ENCODE measurements at regions not wholly inside any gene's neighbourhood (a gene's known extent, or its start where the extent isn't known, plus 50 kb on each side); places are given as distances from the start of the nearest gene placed in this dataset.

DNA sequence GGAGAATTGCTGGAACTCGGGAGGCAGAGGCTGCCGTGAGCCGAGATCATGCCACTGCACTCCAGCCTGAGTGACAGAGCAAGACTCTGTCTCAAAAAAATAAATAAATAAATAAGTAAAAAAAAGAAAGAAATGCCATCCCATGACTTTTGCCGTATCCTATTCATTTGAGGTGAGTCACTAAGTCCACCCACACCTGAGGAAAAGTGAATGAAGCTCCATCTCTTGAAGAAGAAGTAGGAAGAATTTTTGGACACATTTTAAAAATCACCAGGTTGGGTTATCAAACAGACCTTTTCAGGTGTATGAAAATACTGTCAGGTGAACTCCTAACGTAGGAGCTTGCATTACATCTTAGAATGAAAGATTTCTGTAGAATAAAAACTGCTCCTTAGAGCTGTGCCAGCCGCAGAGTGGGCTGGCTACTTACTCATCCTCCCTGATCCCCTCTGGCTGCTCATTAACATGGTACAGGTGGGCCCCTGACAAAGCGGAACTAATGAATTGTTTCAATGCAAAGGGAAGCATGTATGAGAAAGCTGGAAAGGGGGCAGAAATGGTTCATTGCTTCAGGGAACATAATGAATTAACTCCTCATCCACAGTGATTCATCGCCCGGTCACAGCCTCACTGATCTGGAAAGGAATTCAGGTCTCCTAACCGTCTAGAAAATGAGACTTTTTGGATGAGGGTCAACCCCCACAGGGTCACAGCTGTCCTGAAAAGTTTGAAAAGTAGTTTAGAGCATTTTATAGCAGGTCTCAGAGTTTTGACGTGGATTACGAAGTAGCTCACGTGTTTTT is 191.4 kb downstream of the SPP2 start:
- DNase-seq (ENCODE audit: extremely low read depth in 1 of 11, low read depth in 9 of 11, low spot score in 4 of 11) = peak in 10 of 11 donors; percentile 51 to 88 (median 74)

DNA sequence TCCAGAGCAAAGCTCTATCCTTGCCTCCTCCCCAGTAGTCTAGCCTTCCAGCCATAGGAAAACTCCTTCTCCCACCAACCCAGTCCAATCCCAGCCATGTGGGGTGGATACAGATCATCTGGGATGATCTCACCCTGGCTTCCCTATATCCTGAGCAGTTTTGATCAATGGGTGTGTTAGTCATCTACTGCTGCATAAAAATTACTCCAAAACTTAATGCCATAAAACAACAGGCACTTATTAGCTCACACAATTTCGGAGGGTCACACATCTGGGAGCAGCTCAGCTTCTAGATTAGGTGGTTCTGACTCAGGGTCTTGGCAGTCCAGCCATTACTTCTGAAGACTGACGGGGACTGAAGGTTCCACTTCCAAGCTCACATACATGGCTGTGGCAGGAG is 190.4 kb downstream of the SPP2 start:
- DNase-seq (ENCODE audit: extremely low read depth in 1 of 11, low read depth in 9 of 11, low spot score in 4 of 11) = no peak

DNA sequence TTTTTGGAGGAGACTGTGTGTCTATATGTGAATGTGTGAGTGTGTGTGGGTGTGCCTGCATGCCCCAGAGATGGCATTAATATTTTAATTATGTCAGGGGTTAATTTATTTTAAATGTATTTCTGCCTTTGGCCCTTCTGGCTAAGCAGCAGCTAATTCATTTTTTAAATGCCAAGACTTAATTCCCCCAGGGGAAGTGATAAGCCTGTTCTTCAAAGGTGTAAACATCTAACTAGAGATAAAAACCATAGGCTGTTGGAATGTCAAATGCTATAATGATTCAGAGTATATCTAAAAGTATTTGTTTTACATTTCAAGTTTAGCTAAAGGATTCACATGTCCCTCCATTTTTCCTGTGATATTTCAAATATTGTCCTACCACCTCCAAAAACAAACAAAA is 184.7 kb downstream of the SPP2 start:
- DNase-seq (ENCODE audit: extremely low read depth in 1 of 11, low read depth in 9 of 11, low spot score in 4 of 11) = no peak

DNA sequence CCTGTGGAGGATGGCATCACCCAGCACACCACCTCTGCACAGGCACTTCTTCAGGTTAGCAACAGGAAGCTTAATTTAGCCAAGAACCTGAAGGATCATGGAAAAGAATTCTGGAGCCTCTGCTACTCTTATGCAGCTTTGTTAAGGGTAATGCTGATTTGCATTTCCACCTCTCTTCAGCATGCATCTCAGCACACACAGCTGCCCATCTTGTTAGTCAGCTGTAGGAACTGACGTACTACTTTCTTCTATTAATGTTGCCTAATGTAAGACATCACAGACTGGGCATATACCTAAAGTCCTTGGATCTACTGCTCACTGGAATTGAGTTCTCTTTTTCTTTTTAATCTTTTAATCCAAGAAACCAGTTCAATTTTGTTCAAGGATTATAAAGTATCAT is 181.0 kb downstream of the SPP2 start:
- DNase-seq (ENCODE audit: extremely low read depth in 1 of 11, low read depth in 9 of 11, low spot score in 4 of 11) = no peak

DNA sequence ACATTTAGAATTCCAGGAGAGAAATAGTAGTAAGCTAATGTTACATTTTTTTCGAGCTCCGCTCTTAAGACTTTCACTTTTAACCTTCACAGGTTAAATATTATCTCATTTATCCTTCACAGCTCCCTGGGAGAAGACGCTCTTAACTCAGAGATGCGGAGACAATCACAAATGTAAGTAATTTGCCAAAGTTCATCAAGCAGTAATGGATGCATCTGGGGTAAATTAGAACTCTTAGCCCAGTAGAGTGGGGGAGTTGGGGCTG is 168.5 kb downstream of the SPP2 start:
- no peak for DNase-seq (ENCODE audit: extremely low read depth in 1 of 11, low read depth in 9 of 11, low spot score in 4 of 11)

DNA sequence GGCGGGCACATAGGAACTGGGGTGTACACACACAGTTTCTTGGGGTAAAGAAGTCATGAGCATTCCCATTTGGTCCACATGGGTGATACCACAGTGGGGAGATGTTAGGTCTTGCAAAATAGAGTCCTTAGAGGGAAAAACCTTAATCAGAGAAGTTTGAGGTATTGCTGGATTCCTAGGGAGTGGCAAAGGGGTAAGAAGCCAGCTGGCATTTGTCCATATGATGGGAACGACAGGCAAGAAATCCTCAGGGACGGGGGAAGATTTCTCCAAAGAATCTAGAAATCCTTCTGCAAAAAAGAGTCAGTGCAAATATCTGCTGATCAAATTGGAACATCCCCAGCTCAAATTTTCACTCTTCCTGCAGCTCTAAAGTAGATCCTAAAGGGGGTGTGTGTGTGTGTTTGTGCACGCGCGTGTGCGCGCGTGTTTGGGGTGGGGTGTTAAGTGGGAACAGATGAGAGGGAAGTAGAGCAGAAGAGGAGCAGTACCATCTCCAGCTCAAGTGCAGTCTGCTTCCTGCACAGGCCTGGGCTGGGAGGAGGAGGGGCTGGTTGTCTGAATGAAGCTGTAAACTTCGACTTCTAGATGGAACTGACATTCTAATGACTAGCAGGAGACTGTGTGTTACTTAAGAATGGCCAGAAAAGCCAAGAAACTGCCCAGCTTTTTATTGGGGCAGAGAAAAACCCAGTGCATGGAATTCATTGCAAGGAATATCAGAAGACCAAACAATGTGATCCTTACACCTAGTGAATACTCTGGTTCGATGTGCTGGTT is 168.0 kb downstream of the SPP2 start:
- DNase-seq (ENCODE audit: extremely low read depth in 1 of 11, low read depth in 9 of 11, low spot score in 4 of 11) = no peak

DNA sequence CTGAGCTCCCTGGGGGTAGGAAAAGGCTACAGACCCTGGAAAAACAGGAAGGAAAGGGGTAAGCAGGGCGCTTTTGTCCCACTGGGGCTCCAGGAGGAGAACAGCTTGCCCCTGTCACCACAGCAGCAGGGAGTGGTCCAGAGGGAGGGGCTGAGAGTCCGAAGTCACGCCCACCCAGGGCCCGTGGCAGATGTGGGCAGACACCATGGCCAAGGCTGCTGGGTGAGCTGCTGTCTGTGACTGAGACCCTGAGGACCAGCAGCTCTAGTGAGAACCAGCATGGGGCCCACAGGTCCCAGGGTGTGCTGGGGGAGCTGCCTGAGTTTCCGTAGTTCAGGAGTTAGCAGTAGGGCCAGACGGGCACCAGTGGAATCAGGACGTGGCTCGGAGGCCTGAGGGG is 162.0 kb downstream of the SPP2 start:
- DNase-seq (ENCODE audit: extremely low read depth in 1 of 11, low read depth in 9 of 11, low spot score in 4 of 11) = no peak

DNA sequence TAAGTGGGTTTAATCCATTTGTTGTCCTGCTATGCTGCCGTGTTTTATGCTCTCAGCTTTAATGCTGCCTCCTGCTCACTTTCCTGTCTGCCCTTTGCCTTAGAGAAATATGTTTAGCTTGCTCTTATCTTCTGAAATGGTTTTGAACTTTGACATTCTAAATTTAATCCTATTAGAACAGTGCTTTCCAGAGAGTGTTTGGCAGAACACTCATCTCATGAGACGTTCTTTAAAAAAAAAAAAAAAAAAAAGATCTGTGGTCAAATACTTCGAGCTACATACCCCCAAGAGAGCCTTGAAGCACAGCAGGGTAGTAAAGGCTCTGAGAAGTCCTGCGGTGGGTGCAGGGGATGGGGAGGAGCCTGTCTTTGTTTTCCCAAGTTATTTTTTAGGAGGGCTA is 161.3 kb downstream of the SPP2 start:
- no peak for DNase-seq (ENCODE audit: extremely low read depth in 1 of 11, low read depth in 9 of 11, low spot score in 4 of 11)

DNA sequence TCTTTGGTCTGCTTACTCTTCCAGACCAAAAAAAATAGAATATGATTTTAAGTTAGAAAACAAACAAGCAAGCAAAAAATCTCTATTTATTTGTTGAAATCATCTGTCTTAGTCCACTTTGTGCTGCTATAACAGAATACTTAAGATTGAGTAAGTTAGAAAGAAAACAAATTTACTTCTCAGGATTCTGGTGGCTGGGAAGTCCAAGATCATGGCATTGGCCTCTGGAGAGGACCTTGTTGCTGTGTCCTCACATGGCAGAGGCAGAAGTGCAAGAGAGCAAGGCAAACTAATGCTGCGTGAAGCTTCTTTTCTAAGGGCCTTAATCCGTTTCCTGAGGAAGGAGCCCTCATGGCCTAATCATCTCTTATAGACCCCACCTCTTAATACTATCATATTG is 156.2 kb downstream of the SPP2 start:
- no peak for DNase-seq (ENCODE audit: extremely low read depth in 1 of 11, low read depth in 9 of 11, low spot score in 4 of 11)

DNA sequence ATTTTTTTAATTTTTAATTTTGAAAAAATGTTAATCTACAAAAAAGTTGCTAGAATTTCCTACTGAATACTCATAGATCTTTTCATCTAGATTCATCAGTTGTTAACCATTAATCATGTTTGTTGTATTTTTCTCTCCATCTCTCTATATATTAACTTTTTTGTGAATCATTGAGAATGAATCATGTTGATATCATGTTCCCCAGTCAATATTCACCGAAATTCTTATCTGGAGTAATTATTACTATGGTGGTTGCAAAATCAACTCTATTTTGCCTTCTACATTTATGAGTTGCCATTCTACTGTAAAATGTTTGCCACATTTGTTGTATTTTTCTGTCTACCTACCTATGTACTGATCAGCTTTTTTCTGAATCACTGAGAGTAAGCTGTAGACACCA is 154.0 kb downstream of the SPP2 start:
- DNase-seq (ENCODE audit: extremely low read depth in 1 of 11, low read depth in 9 of 11, low spot score in 4 of 11) = no peak

DNA sequence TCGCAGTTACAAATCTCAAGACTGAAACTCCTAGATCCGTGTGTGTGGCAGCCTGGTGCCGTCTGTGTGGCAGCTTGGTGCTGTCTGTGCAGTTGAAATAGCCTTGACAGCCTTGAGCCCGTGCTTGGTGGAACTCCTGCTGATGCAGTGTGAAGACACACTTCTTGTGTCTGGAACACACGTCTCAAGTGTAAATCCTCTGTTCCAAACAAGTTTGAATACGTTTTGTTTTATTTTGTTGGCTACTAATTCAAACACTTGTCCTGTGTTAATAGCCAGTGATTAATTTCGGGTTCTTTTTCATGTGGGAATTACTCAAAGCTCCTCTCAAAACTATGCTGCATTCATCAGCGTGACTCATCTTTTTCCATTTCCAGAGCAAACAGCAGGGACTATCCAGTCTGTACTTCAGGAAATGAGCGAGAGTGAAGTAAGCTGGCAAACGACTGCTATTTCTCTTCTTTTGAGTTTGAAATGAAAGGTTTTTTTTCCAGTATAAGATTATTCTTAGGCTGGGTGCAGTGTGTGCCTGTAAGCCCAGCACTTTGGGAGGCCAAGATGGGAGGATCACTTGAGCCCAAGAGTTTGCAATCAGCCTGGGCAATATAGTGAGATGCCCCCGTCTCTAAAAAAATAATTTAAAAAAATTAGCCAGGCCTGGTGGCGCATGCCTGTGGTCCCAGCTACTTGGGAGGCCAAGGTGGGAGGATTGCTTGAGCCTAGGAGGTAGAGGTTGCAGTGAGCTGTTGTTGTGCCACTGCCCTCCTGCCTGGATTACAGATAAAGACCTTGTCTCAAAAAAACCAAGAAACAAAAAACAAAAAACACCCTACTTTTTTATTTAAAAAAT is 152.9 kb downstream of the SPP2 start:
- no peak for DNase-seq (ENCODE audit: extremely low read depth in 1 of 11, low read depth in 9 of 11, low spot score in 4 of 11)

DNA sequence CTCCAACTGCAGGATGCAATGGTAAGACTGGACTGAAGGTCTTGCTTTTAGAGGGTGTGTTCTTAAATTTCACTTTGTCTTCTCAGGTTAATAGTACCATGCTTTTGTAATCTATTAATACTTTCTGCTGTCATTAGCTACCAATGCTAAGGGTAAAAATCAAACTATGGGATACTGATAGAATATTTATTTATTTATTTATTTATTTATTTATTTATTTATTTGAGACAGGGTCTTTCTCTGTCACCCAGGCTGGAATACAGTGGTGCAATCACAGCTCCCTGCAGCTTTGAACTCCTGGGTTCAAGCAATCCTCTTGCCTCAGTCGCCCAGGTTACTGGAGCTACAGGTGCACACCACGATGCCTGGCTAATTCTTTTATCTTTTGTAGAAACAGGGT is 152.1 kb downstream of the SPP2 start:
- DNase-seq (ENCODE audit: extremely low read depth in 1 of 11, low read depth in 9 of 11, low spot score in 4 of 11) = no peak

DNA sequence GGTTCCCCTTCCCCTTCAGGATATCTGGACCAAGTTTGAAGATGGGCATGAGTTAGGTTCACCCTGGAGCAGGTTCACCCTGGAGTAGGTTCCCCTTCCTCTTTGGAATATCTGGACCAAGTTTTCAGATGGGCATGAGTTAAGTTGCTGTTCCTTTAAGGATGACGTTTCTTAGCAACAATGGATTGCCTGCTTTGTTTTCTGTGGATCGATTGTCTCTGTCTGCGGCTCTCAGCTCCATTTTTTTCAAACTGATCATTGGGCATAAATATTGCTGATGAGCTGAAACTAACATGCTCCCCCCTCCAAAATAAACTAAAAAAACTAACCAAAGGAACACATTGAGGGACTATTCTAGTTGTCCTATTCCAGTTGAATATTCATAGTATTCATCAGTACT is 149.5 kb downstream of the SPP2 start:
- no peak for DNase-seq (ENCODE audit: extremely low read depth in 1 of 11, low read depth in 9 of 11, low spot score in 4 of 11)

DNA sequence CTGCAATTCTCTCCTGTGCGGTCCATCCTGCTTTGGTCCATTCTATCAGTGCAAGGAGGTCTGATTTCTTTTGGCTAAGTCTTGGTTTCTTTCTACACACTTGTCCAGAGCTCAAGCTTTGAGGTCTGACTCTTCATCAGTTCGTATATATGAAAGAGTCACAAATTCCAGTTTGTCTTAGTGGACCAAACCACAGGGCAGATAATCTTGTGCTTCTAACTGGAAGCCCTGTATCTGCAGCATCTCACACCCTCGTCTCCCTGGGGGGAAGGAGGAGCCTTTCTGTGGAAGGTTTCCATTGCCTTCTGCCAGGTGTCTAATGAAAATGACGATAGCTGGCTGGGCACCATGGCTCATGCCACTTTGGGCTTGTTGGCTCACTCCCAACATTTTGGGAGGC is 148.5 kb downstream of the SPP2 start:
- DNase-seq (ENCODE audit: extremely low read depth in 1 of 11, low read depth in 9 of 11, low spot score in 4 of 11) = no peak

DNA sequence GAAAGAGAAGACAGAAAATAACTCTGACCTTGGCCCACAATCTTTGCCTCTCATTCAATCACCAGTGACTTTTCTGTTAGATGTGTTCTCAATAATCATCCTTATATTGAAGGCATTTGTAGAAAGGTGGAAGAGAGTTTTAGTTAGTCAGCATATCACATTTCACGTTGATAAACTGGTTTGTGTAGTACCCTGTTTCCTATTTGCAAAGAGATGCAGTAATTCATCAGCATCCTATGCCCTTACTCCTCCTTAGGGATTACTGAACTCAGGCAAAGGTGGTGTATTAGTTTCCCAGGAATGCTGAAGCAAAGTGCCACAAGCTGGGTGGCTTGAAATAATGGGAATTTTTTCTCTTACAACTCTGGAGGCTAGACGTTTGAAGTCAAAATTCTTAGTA is 145.0 kb downstream of the SPP2 start:
- no peak for DNase-seq (ENCODE audit: extremely low read depth in 1 of 11, low read depth in 9 of 11, low spot score in 4 of 11)

DNA sequence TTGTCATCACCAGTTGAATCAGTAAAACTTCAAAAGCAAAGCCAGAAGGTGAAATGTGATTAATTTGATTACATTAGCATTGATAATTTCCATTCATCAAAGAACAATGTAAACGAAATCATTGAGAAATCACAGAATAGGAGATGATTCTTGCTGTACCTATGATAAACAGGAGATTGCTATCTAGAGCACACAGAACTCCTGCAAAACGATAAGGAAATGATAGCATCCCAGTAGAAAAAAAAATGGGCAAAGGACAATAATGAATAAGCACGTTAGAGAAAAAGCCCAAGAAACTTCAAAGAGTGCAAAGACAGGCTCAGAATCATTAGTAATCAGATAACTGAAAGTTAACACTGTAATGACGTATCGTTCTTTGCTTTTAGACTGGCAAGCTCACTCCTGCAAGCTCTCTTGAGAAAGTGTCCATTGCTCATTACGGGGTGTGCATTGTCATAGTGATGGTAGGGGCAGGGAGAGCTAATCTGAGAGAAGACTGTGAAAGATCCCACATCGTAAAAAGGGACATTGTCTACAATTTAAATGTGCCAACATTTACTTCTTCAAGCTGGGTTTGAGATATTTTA is 143.6 kb downstream of the SPP2 start:
- DNase-seq (ENCODE audit: extremely low read depth in 1 of 11, low read depth in 9 of 11, low spot score in 4 of 11) = no peak

DNA sequence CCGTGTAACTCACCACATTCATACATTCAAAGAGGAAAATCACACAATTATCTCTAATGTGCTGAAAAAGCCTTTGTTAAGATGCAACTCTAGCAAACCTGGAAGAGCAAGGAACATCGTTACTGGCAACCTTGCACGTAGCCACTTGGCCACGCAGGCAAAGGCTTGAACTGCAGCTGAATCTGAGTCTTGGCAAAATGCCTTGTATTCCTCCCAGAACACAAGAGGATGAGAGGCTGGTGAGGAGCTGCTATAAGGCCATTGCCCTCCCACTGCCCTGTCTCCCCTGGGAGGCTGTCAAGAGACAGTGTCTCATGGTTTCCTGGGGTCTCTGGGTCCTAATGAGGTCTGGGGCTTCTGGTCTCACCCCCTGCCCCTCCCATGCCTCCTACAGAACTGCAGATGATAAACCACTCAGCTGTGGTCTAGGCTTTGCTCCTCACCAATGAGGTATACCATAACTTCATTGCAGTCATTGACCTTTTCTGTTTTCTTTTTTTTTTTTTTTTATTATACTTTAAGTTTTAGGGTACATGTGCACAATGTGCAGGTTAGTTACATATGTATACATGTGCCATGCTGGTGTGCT is 141.4 kb downstream of the SPP2 start:
- DNase-seq (ENCODE audit: extremely low read depth in 1 of 11, low read depth in 9 of 11, low spot score in 4 of 11) = no peak

DNA sequence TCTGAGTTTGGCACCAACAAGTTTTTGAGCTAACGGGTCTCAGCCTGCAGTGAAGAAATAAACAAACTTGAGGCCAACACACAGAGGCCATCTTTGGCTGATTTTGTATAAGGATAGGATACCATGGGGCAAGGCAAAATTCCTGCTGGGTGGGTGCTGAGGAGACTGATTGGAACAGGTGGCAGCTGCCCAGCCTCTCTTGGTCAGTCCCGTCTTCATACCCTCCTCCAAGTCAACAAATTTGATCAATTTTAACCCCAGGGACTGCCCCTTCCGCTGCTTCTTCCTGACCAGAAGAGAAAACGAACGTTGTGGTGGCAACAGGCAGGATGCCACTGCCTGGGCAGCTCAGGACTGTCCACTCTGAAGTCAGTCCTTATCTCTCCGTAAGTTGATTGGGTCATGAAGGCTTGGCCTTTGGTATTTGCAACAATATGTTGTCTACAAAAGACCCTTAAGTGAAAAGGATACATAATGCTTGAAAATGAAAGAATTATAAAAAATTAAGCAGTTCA is 139.3 kb downstream of the SPP2 start:
- DNase-seq (ENCODE audit: extremely low read depth in 1 of 11, low read depth in 9 of 11, low spot score in 4 of 11) = no peak

DNA sequence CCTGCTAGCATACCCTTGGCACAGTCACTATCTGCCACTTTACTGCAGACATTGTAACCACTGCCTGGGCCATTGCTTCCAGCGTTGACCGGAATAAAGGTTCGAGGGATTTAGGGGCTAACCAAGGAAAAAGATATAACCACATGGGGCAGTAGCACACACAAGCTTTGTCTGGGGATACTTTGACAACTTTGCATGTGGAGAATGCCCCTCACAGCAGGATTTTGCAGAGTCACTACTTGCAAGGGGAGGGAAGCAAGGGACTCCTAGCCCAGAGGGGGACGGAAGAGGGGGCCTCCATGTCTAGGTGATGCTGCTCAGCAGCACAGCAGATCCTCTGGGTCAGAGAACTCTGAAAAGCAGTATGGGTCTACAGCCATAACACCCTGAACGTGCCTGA is 138.7 kb downstream of the SPP2 start:
- DNase-seq (ENCODE audit: extremely low read depth in 1 of 11, low read depth in 9 of 11, low spot score in 4 of 11) = no peak
